WERI-Rb-1 (cell line): ENCODE measurements at regions not wholly inside any gene's neighbourhood (a gene's known extent, or its start where the extent isn't known, plus 50 kb on each side); places are given as distances from the start of the nearest gene placed in this dataset.
A peak's percentile ranks its signal among the peaks of the same experiment; 100 is the strongest.

Source experiments
- DNase-seq: peaks from one replicate; pipeline ENCODE4 v3.0.0-alpha.2; 2020
- H3K27ac ChIP-seq: fragments of 250-450 bp; sonication (Bioruptor Pico); 2 replicates; pipeline ENCODE4 v1.5.1; 2020; ENCODE audit warnings: mild to moderate bottlenecking, moderate library complexity
- H3K27me3 ChIP-seq: fragments of 250-450 bp; sonication (Bioruptor Pico); 2 replicates; pipeline ENCODE4 v1.5.1; 2021; ENCODE audit warnings: mild to moderate bottlenecking, low read depth, moderate library complexity; ENCODE audit not compliant: insufficient read depth, severe bottlenecking
- H3K36me3 ChIP-seq: fragments of 250-450 bp; sonication (Bioruptor Pico); 2 replicates; pipeline ENCODE4 v1.5.1; 2020; ENCODE audit warnings: mild to moderate bottlenecking, moderate library complexity
- H3K4me3 ChIP-seq: 2 replicates; pipeline ENCODE4 v1.5.1; 2011; ENCODE audit warnings: low read depth, mild to moderate bottlenecking, control low read depth, low read length
- H3K9me3 ChIP-seq: fragments of 250-450 bp; sonication (Bioruptor Pico); 2 replicates; pipeline ENCODE4 v1.5.1; 2021; ENCODE audit warnings: mild to moderate bottlenecking, moderate library complexity; ENCODE audit not compliant: severe bottlenecking
- CTCF ChIP-seq: IDR thresholded peaks from 2 replicates; pipeline ENCODE4 v1.5.1; 2011; ENCODE audit warnings: low read depth, mild to moderate bottlenecking, control low read depth, inconsistent platforms, low read length

GRCh38 chr10:14468023-14468441, 137.3 kb upstream of the FRMD4A start:
- Histone ChIP-seq H3K4me3 (no peak overlapping the region), H3K9me3 (no peaks in the 10 kb centered on the region), H3K27me3 (no peaks in the 10 kb centered on the region), H3K36me3 (no peaks in the 10 kb centered on the region), H3K27ac (no peak overlapping the region)
- DNase-seq = no peak
- TF ChIP-seq CTCF = no peak

GRCh38 chr10:14466257-14466656, 135.5 kb upstream of the FRMD4A start:
- Histone ChIP-seq H3K4me3 (no peak overlapping the region), H3K9me3 (no peaks in the 10 kb centered on the region), H3K27ac (no peak overlapping the region), H3K36me3 (no peaks in the 10 kb centered on the region), H3K27me3 (no peaks in the 10 kb centered on the region)
- TF ChIP-seq CTCF = no peak
- DNase-seq = peak; percentile 19

- Histone ChIP-seq H3K27me3 (no peaks in the 10 kb centered on the region), H3K4me3 (no peak overlapping the region), H3K9me3 (no peaks in the 10 kb centered on the region), H3K36me3 (no peaks in the 10 kb centered on the region), H3K27ac (no peak overlapping the region)
- no peak for TF ChIP-seq CTCF
- no peak for DNase-seq
Observed at GRCh38 chr10:14460447-14460846, 129.7 kb upstream of the FRMD4A start.

GRCh38 chr10:14459665-14460064, 128.9 kb upstream of the FRMD4A start:
- Histone ChIP-seq H3K27ac (no peak overlapping the region), H3K36me3 (no peaks in the 10 kb centered on the region), H3K27me3 (no peaks in the 10 kb centered on the region), H3K4me3 (no peak overlapping the region), H3K9me3 (no peaks in the 10 kb centered on the region)
- no peak for TF ChIP-seq CTCF
- no peak for DNase-seq

GRCh38 chr10:14456870-14457266, 126.1 kb upstream of the FRMD4A start:
- no peak for TF ChIP-seq CTCF
- no peak overlapping the region for H3K27ac ChIP-seq

GRCh38 chr10:14456218-14456869, 125.6 kb upstream of the FRMD4A start:
- H3K9me3 ChIP-seq = no peaks in the 10 kb centered on the region
- H3K27ac ChIP-seq = no peak overlapping the region
- no peak overlapping the region for H3K4me3 ChIP-seq
- no peak for DNase-seq
- no peaks in the 10 kb centered on the region for H3K36me3 ChIP-seq
- H3K27me3 ChIP-seq = no peaks in the 10 kb centered on the region
- TF ChIP-seq CTCF = no peak

More at GRCh38 chr10:14456870-14457266, 126.1 kb upstream of the FRMD4A start:
- no peak overlapping the region for H3K4me3 ChIP-seq
- H3K27me3 ChIP-seq = no peaks in the 10 kb centered on the region
- no peaks in the 10 kb centered on the region for H3K36me3 ChIP-seq
- H3K9me3 ChIP-seq = no peaks in the 10 kb centered on the region
- DNase-seq = no peak
